ENCODE measurements at regions not wholly inside any gene's neighbourhood (a gene's known extent, or its start where the extent isn't known, plus 50 kb on each side); places are given as distances from the start of the nearest gene placed in this dataset.

DNA sequence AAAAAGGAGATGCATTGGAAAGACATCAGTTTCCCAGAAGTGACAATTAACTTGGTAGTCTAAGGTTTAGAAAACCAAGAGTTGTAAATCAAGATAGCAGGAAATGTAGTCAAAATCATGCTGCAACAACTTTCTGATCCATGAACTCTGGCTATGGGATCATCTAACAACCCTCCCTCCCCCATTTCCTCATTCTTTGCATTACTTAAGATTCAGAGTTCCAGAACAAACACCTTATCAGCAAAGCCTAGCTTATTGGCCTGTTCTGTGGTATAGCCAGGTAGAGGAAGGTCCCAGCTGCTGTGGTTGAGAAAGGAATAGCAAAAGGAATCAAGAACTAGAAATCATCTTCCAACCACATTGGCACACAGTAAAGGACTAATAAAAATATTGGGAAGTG is 651.1 kb downstream of the METTL15 start:
- DNase-seq (ENCODE audit: low spot score) (peak; percentile 86), FAIRE-seq (peak; percentile 89)

DNA sequence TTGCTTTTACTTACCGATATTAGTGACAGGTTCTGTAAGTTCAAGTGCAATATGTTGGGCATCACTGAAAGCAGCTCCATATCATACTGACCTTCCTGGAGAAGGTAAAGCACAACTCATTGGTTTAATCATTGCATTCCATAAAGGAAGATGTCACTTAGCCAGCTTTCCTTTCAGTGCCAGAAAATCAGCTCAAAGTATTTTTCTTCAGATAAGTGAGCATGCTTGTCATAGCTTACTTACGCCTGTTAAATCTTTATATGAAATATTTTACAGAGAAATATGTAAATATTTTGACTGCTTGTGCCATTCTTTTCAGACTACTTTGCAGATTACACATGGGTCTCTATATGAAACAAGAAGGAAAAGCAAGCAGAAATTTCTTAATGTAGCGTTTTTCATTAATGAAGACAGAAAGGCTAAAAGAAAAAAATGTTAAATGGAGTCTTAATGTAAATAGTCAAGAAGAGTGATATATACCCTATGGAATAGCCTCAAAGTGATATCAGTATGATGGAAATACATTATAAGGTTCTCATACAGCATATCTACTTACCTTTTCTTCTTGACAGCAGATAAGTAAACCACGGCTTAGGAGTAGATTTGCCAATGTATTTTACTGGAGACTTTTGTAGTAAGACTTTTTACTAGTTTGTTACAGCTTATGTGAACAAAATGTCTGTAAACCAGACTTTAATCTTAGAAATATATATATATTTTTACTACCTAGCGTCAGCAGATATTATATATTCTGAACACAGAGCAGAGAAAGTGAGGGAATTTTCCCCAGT is 649.7 kb downstream of the METTL15 start:
- DNase-seq (ENCODE audit: low spot score): peak; percentile 85
- FAIRE-seq: peak; percentile 90

DNA sequence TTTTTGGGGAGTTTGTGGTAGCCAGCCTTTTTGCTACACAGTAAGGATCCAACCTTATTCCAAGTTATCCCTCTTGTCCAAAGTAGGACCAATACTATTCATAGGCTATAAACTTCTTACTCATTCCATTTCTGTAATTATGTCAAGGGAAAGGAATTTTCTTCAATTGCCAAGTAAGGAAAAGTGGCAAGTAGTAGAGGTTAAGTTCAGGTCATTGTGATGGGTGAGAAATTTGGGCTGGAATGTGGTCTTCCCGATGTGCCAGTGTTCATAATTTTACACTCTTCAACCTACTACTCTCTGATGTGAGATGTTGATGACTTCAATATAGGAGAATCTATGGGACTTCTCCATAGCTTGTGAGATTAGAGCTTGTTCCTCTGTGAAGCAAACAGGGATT is 648.8 kb downstream of the METTL15 start:
- peak; percentile 96 for DNase-seq (ENCODE audit: low spot score)
- FAIRE-seq: peak; percentile 97

DNA sequence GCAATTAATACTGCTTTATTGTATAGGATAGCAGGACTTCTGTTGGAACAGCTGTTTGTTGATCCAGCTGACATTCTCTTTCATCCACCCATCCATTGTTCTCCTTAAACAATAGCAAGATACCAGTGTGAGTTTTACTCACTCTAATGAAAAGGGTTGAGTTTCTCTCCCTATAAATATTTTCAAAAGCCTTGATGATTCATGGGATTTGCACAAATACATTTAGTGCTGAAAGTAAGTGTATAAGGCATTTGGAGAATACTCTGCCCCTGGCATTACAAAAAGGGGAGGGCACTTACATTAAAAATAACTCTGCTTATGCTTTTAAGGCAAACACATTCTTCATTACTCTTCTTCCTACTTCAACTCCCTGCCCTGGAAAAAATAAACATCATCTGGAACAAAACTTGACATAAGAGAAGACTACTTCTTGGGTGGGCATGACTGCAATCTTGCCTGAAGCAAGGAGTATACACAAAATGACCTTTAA is 634.9 kb downstream of the METTL15 start:
- FAIRE-seq: no peak

DNA sequence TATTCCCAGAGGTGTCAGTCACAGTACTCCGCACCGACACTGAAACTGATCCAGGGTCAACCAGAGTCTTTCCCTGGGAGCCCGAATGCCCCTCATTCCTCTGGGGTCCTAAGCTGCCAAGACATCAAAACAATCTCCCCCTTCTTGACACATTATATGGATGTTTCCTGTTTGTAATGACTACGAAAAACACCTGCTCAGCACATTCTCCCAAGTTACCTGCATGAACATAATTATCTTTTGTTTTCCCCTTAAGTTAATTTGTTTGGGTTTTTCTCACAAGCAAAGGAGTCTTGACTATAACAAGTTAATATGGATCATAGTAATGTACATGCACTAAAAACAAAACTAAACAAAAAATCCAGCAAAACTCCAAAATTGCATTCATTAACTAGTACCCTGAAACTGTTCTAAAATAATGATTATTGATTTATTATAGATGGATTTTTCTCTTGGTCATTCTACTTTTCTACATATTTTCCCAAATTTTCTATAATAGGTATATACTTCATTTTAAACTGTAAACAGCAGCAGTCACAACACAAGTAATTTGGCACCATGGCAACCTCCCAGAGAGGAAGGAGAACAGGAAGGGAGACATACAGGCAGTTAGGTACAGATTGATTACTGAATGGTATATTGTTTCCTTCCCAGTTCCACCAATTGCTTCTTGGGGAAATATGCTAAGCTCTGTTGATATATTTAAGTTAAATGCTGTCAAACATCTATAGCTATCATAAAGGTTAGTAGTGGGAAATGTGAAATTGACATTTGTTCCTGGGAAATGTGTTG is 631.5 kb downstream of the METTL15 start:
- FAIRE-seq (no peak), DNase-seq (ENCODE audit: low spot score) (no peak)

More for the DNA sequence above, 634.9 kb downstream of the METTL15 start:
- DNase-seq (ENCODE audit: low spot score): no peak

DNA sequence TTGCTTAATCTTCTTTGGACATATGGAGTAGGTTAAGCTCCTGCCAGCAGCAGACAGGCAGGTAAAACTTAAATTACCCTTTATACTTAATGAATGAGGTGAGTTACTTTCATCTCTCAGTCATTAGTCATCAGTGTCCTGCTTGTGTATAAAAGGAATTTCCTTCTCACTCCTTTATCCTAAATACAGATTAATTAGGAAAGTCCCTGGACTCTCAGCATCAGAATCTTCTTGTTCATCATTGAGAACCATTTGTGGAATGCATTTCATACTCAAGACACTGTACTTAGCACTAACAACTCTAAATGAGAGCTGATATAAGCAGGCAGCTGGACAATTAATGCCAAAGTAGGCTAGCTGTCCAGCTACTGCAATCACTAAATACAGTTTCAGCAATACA is 630.4 kb downstream of the METTL15 start:
- FAIRE-seq (no peak), DNase-seq (ENCODE audit: low spot score) (no peak)

DNA sequence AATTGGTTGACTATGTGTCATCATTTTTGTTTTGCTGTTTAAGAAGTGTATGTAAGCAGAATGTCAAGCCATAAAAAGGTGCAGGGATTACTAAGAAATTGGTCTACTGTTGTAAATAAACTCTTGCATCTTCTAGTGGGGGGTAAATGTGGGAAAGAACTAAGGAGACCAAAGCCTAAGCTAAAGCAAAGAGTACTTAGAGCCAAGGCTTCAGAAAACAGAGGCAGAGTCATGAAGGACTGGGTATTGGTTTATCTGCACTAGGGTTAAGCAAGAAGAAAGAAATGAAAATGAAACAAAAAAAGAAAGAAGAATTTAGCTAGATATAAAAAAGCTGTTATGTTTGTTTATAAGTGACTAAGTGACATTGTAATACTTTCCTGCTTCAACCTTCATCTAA is 628.1 kb downstream of the METTL15 start:
- no peak for FAIRE-seq

DNA sequence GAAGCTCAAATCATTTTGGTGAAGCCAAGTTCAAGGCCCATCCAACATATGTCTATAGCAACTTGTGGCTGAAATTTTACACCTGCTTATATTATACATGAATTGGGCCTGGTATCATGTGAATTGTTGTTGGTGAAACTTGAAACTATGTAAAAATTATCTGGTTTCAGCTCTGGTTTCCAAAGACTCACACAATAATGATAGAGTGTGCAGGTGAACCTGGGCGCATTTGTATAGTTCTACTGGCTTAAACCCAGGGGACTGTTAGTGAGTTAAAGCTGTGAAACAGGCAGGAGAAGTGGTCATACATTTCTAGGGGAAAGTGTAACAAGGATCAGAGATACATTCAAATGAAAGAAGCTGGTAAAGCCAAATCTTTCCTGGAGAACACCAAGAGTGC is 627.3 kb downstream of the METTL15 start:
- DNase-seq (ENCODE audit: low spot score): no peak
- no peak for FAIRE-seq

More for the DNA sequence above, 628.1 kb downstream of the METTL15 start:
- DNase-seq (ENCODE audit: low spot score): no peak

DNA sequence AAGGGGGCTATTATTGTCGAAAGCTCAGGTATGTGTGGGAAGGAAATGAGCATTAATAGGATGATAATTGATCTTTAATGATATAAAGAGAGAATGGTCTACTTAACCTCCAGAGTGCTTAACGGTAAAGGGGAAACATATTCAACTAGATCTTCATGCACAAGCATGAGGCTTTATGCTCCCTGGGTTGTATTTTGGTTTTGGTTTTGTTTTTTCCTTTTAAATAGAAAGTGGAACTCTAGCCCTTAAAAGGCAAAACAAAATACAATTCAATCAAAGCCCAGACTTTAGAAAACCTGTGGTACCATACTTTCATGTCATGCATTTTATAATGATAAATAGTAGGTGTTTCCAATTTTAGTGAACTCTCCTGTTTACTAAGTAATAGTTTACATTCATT is 622.7 kb downstream of the METTL15 start:
- FAIRE-seq (no peak), DNase-seq (ENCODE audit: low spot score) (no peak)

DNA sequence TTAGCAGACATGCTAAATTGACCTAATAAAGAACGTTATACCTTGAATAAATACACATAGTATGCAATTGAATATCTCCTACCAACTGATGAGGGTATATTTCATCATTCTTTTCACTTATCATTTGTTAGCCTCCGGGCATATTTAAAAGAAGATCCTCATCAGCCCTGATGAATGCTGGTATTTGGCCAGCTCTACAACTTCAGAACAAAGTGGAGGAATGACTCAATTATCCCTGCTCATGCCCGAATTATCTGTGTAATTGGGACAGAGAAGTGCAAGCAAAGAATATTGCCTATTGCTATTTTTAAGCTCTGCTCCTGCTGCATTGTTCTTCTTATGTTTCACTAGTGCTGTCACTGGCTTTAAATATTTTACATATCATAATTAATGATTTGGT is 622.1 kb downstream of the METTL15 start:
- DNase-seq (ENCODE audit: low spot score) (no peak), FAIRE-seq (no peak)

DNA sequence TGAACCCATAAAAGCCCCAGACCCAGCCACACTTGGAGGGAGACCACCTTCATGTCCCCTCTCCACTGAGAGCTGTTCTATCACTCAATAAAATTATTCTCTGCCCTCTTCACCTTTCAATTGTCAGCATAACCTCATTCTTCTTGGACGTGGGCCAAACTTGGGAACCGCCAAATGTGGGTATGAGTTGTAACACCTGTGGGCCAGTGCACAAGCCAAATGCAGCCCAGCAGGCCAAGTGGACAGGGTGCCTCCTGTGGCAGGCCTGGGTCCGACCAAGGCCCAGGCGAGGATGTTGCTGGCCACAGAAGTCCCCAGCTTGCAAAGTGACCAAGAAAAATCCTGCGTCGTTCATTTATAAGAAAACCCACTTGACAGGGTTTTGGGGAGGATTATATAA is 621.2 kb downstream of the METTL15 start:
- DNase-seq (ENCODE audit: low spot score) (no peak), FAIRE-seq (no peak)

DNA sequence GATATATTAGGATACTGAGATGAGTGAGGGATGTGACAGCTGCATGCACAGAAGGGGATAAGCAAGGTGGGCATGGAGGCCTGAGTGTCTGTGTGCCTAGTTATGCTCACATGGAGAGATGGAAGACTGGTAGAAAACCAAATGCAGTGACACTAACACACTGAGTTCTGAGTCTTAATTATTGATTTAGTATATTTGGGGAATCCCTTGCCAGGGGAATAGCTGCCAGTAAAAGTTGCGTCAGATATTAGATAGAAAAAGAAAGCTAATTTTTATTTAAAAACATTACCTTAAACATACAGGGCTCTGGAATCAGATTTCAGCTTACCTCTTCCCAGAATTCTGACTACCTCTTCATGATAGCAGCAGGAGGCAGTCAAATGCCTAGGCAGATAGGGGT is 620.5 kb downstream of the METTL15 start:
- FAIRE-seq (no peak), DNase-seq (ENCODE audit: low spot score) (no peak)

DNA sequence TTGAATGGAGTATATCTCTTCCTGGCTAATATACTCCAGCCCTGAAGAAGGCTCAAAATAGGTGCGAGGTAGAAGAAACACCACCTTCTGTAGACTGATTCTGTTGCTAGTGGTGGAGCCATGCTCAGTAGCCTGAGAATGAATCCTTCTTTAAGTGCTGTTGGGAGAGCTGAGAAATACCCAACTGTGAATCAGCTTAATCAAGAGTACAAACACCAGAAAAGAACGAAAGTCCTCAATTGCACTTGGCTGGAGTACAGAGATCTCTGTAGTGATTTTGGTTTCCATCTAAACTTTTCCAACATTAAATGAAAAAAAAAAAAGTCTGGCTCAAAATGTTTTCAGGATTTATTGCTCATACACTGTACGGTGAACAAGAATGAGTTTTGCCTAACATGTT is 619.1 kb downstream of the METTL15 start:
- DNase-seq (ENCODE audit: low spot score) (no peak), FAIRE-seq (no peak)

DNA sequence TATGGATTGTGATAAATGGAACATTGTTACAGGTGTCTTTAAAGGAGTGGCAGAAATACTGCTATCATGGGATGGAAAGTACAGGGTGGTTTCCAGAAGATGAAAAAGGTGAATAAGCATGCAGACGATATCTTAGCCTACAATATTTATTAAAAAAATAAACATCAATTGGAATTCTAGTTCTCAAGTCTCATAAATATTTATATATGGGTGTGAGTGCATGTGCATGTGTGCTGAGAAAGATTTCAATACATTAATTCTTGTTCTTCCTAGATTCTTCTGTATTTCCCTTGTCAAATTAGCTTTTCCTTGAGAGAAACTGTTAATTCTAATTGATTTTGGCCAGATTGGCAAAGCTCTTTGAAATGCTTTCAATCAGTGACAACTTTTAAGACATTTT is 618.2 kb downstream of the METTL15 start:
- DNase-seq (ENCODE audit: low spot score) (no peak), FAIRE-seq (no peak)

DNA sequence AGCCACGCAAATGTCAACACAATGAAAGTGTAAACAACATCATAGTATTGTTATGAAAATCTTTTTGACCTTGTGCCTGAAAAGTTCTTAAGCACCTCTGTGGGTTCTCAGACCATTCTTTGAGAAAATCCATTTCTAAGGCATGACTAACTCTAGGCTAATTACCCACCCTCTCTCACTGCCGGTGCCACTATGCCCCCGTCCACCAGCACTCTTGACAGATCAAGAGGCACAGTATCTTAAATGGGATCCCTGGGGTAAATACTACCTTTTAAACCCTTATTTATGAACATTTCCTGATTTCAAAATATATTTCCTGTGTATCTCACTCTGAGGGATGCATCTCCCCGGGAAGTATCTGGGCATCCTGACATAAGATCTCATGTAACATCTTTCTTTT is 607.5 kb downstream of the METTL15 start:
- FAIRE-seq (no peak), DNase-seq (ENCODE audit: low spot score) (no peak)

DNA sequence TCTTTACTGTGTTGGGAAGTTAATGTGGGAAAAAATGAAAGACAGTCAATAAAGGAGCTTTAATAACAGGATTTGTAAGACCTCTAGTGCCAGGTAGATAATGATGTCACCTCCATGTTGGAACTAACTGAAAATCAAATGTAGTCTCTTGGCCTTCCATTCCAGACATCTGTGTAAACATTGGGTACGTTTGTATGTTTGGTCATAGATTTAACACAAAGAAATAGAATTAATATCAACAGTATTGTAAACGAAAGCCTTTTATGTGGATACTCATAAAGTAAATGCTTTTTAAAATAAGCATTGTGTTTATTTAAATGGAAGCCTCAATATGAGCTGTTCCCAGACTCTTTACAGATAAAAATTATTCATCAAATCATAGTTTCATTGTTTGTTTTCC is 605.7 kb downstream of the METTL15 start:
- no peak for FAIRE-seq
- DNase-seq (ENCODE audit: low spot score): no peak

DNA sequence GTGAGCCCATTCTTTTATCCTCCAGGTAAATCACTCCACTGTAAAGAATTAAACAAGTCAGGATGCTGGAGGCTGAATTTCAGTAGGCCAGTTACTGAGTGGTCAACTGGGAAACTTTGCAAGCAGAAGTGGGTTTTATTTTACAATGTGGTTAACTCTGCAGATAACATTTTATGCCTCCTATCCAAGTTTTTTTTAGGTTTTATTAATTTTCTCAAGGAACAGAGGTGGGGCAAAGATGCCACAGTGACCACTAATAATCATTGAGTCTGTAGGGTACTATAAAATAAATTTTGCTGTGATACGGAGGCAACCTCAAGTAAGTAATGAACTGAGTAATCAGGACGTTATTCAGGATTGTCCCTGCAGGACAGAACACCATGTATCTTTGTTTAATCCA is 599.9 kb downstream of the METTL15 start:
- DNase-seq (ENCODE audit: low spot score) (no peak), FAIRE-seq (no peak)

DNA sequence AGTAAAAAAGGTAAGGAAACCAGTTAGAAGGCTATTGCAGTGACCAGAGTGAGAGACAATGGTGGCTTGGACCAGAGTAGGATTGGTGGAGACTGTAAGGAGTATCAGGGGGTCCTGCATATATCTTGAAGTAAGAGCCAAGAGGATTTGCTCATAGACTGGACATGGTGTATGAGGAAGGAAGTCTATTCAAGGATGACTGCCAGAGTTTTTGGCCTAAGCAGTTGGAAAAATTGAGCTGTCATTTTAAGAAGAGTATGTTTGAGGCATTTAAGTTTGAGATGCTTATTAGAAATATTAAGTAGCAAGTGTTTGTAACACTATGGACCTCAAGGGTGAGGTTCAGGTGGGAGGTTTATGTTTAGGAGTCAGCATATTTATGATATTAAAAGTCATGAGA is 596.6 kb downstream of the METTL15 start:
- DNase-seq (ENCODE audit: low spot score): no peak
- FAIRE-seq: no peak

DNA sequence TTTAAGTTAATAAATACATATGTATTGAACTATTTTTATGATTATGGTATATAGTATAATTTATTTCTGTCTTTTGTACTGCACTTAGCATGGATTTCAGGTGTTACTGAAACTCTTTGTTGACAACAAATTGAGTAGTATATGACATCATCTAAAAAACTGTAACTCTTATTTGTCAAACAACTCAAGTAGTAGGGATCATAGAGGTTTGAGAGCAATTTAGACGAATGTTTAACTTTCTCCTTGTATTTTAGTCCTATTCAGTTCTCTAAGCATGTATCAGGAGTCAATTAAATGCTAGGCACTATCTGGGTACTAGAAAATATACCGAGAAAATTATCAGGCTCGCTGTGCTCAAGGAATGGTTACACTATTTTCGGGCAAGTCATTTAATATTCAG is 595.2 kb downstream of the METTL15 start:
- FAIRE-seq: no peak

DNA sequence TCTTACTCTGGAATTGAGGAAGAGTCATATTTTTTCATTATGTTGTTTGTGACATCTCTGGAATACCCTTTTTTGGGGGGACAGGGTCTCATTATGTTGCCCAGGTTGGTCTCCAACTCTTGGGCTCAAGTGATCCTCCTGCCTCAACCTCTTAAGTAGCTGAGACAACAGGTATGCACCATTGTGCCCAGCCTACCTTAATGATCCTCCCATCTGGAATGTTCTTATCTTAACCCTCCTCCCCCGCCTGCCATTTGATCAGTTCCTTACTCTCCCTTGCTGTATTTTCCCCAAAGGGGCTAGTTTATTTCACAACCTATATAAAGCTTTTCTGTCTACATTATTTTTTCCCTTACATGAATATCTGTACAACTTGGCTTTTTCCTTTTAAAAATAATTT is 594.7 kb downstream of the METTL15 start:
- no peak for FAIRE-seq
- DNase-seq (ENCODE audit: low spot score): no peak

More for the DNA sequence above, 595.2 kb downstream of the METTL15 start:
- DNase-seq (ENCODE audit: low spot score): no peak

DNA sequence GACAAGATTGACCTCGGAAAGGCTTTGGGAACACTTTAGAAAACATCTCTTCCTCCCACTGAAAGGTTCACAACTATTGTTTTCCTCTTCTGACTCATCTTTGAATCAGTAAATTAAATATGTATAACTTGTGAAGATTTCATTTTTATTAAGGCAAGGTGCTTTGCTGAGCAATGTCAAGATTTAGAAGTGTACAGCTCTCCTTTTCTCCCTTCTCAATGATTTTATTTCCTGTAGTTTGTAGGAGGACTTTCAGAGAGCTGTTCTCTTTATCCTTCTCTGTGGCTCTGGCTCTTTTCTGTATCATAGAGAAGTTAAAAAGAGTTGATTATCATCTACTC is 594.2 kb downstream of the METTL15 start:
- FAIRE-seq (peak; percentile 38), DNase-seq (ENCODE audit: low spot score) (no peak)

DNA sequence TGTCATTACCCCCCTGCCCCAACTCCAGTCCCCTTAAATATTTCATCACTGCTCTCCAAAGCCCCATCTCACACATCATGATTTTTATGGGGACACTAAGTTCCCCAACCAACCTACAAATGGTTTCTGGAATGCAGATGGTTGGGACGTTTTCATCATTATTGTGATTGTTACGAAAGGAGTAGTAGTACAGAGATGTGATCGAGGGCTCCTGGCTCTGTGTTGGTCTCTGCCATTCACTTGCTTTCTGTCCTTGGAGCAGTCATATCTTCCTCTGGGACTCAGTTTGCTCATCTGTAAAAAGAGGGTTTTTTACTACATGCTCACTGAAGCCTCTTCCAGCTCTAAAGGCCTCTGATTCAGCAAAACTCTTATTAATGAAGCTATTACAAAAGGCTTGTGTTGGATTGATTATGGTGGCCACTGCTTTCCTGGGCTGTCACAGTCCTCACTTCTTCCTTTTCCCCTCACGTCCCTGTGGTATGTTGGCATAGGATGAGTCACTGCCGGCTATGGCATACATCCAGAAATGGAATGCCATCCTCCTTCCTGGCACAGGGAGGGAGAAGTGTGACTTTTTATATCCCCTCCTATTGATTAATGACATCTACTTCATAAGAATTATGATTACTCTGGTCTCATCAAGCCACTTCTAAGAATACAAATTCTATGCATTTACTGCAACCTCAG is 593.7 kb downstream of the METTL15 start:
- FAIRE-seq: peak; percentile 84
- peak; percentile 72 for DNase-seq (ENCODE audit: low spot score)
